Lower leg skin (tissue), 3 donors: ENCODE measurements at regions not wholly inside any gene's neighbourhood (a gene's known extent, or its start where the extent isn't known, plus 50 kb on each side); places are given as distances from the start of the nearest gene placed in this dataset.

Source experiments
- CTCF ChIP-seq, 3 donors: fragments of 450-650 bp; IDR thresholded peaks; one replicate each; pipeline ENCODE4 v1.5.1; 2016; ENCODE audit warnings: antibody characterized with exemption in 3 of 3, mild to moderate bottlenecking in 3 of 3, moderate library complexity in 2 of 3
- POLR2A ChIP-seq, 2 donors: fragments of 450-650 bp; IDR thresholded peaks; one replicate each; pipeline ENCODE4 v1.6.1; 2016 to 2017; ENCODE audit warnings: antibody characterized with exemption in 2 of 2, mild to moderate bottlenecking in 1 of 2, moderate library complexity in 1 of 2

GRCh38 chr1:222923506-222923905 is 108.7 kb downstream of the DISP1 start:
- TF ChIP-seq CTCF (IDR thresholded peaks at IDR 0.05) (no peak), POLR2A (IDR thresholded peaks at IDR 0.05) (no peak)
